Nephron (organoid): ENCODE measurements at regions not wholly inside any gene's neighbourhood (a gene's known extent, or its start where the extent isn't known, plus 50 kb on each side); places are given as distances from the start of the nearest gene placed in this dataset.

Experiments
- H3K27ac Mint-ChIP-seq, 3 experiments: 2 replicates each; pipeline ENCODE4 v1.8.0; 2020; ENCODE audit warnings: mixed read lengths in 3 of 3, mild to moderate bottlenecking in 2 of 3, moderate library complexity in 1 of 3
- H3K27me3 Mint-ChIP-seq: 2 replicates; pipeline ENCODE4 v1.8.0; 2021; ENCODE audit warnings: low read depth, mild to moderate bottlenecking, moderate library complexity, mixed read lengths
- H3K36me3 Mint-ChIP-seq: 2 replicates; pipeline ENCODE4 v1.8.0; 2020; ENCODE audit warnings: low read depth, mixed read lengths
- H3K4me1 Mint-ChIP-seq: 2 replicates; pipeline ENCODE4 v1.8.0; 2020; ENCODE audit warnings: mixed read lengths
- H3K4me3 Mint-ChIP-seq, 3 experiments: 2 replicates each; pipeline ENCODE4 v1.8.0; 2020; ENCODE audit warnings: mild to moderate bottlenecking in 3 of 3, mixed read lengths in 3 of 3, moderate library complexity in 2 of 3
- H3K9me3 Mint-ChIP-seq: 2 replicates; pipeline ENCODE4 v1.8.0; 2020; ENCODE audit warnings: mixed read lengths
- TF ChIP-seq, protein P1 (sequence below), 3 experiments: fragments of 200-600 bp; sonication (generic); IDR thresholded peaks; one replicate each; pipeline ENCODE4 v1.5.0; 2021; ENCODE audit warnings: antibody characterized with exemption in 3 of 3; ENCODE audit not compliant: unreplicated experiment in 3 of 3

DNA sequence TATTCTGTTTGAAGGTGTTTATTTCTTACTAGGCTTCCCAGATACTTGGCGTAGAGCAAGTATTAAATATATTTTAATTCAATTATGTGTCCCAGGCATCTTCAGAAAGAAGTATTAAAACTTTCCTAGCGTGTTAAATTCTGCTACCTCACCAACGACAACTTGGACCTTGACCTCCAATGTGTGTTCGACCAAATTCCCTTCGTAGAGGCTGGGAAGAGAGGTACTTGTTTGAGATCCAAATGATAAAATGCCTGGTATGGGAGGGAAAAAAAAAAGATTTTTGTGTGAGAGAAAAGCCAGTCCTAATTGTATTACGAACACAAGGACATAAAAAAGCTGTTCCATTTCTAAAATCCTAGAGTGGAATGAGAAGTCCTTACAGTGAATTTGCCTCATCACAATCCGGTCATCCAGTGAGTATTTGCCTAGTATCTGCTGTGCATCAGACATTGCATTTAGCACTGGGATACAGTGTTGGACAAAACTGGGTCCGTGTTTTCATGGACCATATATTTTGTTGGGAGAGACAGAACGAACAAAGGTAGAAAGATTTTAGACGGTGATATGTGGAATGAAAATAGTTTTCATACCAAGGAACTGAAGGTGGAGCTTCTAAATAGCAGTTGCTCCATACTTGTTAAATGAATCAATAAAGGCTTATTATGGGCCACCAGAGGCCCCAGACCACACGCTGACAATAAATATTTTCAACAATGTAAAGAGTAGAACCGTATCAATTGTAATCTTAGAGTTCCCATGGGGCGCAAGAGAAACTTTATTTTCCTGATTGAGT is 103.1 kb downstream of the KIF4B start:
- TF ChIP-seq, protein P1, sequence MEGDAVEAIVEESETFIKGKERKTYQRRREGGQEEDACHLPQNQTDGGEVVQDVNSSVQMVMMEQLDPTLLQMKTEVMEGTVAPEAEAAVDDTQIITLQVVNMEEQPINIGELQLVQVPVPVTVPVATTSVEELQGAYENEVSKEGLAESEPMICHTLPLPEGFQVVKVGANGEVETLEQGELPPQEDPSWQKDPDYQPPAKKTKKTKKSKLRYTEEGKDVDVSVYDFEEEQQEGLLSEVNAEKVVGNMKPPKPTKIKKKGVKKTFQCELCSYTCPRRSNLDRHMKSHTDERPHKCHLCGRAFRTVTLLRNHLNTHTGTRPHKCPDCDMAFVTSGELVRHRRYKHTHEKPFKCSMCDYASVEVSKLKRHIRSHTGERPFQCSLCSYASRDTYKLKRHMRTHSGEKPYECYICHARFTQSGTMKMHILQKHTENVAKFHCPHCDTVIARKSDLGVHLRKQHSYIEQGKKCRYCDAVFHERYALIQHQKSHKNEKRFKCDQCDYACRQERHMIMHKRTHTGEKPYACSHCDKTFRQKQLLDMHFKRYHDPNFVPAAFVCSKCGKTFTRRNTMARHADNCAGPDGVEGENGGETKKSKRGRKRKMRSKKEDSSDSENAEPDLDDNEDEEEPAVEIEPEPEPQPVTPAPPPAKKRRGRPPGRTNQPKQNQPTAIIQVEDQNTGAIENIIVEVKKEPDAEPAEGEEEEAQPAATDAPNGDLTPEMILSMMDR (IDR thresholded peaks at IDR 0.05; ENCODE audit: unreplicated experiment in 3 of 3), result no peak
- Mint-ChIP-seq H3K27me3 (peaks cover 15% of the 10 kb centered on the region), H3K27ac (no peak overlapping the region), H3K36me3 (no peaks in the 10 kb centered on the region), H3K9me3 (peaks cover 2% of the 10 kb centered on the region), H3K4me1 (peaks cover 9% of the 10 kb centered on the region), H3K4me3 (no peak overlapping the region)

DNA sequence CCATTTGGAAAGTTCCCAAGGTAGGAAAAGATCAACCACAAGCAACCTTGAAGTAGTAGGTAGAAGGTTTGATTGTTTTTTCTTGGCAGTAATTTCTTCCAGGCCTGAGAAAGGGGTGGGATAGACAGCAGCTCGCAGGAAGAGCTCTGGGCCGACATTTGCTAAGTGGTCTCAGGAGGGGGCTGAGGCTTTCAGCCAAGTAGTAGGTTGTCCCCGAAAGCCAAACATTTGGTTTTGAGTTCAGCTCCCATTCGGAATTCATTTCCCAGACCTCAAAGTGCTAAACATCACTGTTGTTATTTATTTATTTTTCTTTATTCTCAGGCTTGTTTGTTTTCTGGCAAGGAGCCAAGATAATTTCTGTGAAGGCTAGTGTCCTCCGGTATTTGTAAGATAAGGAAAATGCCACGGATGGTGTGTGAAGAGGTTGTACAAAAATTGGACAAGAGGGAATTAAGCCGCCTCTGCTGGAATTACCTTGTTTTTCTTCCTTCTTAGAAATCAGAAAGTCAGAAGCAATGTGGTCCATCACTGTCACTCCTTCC is 112.1 kb downstream of the KIF4B start:
- Mint-ChIP-seq H3K9me3 (no peaks in the 10 kb centered on the region), H3K27ac (no peak overlapping the region), H3K36me3 (no peaks in the 10 kb centered on the region), H3K27me3 (peaks cover 15% of the 10 kb centered on the region), H3K4me3 (no peak overlapping the region), H3K4me1 (peaks cover 5% of the 10 kb centered on the region)
- TF ChIP-seq, protein P1 (IDR thresholded peaks at IDR 0.05; ENCODE audit: unreplicated experiment in 3 of 3), result no peak

GRCh38 chr5:155126573-155126972 is 113.0 kb downstream of the KIF4B start:
- Mint-ChIP-seq H3K4me3 (no peak overlapping the region), H3K27ac (no peak overlapping the region), H3K36me3 (no peaks in the 10 kb centered on the region), H3K27me3 (peaks cover 21% of the 10 kb centered on the region), H3K4me1 (peaks cover 5% of the 10 kb centered on the region), H3K9me3 (no peaks in the 10 kb centered on the region)
- TF ChIP-seq, protein P1 (IDR thresholded peaks at IDR 0.05; ENCODE audit: unreplicated experiment in 3 of 3), result no peak

DNA sequence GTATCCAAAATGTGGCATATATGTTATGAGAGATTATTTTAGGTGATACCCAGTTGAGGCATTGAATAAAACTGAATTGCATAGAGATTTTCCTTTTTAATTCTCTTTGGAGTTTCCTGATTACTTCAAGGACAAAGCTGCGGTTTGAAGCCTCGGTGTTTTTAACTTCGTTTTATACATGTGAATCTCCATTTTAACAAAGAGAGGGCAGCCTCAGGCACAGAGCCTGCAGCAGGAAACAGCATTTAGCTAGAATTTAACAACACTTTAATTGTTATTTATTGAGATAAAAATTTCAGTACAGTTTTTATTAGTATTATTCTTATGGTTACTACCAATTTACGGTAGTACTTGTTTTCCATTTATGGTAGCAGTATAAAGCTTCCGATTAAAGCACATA is 114.0 kb downstream of the KIF4B start:
- Mint-ChIP-seq H3K27ac (no peak overlapping the region), H3K27me3 (peaks cover 29% of the 10 kb centered on the region), H3K9me3 (no peaks in the 10 kb centered on the region), H3K4me1 (peaks cover 5% of the 10 kb centered on the region), H3K4me3 (no peak overlapping the region), H3K36me3 (no peaks in the 10 kb centered on the region)
- TF ChIP-seq, protein P1 (IDR thresholded peaks at IDR 0.05; ENCODE audit: unreplicated experiment in 3 of 3), result no peak

GRCh38 chr5:155128786-155129512 is 115.4 kb downstream of the KIF4B start:
- TF ChIP-seq, protein P1 (IDR thresholded peaks at IDR 0.05; ENCODE audit: unreplicated experiment in 3 of 3), result no peak
- Mint-ChIP-seq H3K4me1 (peaks cover 5% of the 10 kb centered on the region), H3K36me3 (no peaks in the 10 kb centered on the region), H3K9me3 (no peaks in the 10 kb centered on the region), H3K4me3 (no peak overlapping the region), H3K27me3 (peaks cover 30% of the 10 kb centered on the region), H3K27ac (no peak overlapping the region)
